Lung (tissue), 11 donors: ENCODE measurements at regions not wholly inside any gene's neighbourhood (a gene's known extent, or its start where the extent isn't known, plus 50 kb on each side); places are given as distances from the start of the nearest gene placed in this dataset.

Source experiments
- ATAC-seq: fragments of 200-7000 bp; cut with Tn5 transposase; one replicate; pipeline ENCODE4 v1.9.1; 2020; ENCODE audit warnings: moderate number of reproducible peaks; ENCODE audit not compliant: insufficient read depth, low FRiP score
- DNase-seq, 3 donors: peaks; one replicate each; pipeline ENCODE4 v3.0.0-alpha.2; 2013 to 2017
- H3K27ac ChIP-seq, 2 donors: one replicate each; pipeline ENCODE4 v1.5.1; 2013; ENCODE audit warnings: mild to moderate bottlenecking in 2 of 2, moderate library complexity in 2 of 2, control low read depth in 1 of 2, inconsistent platforms in 1 of 2, low read depth in 1 of 2, low read length in 1 of 2
- H3K27me3 ChIP-seq, 3 donors: one replicate each; pipeline ENCODE4 v1.5.1; 2013; ENCODE audit warnings: low read length in 2 of 3; ENCODE audit not compliant: control insufficient read depth in 3 of 3, insufficient read depth in 3 of 3
- H3K36me3 ChIP-seq, 4 donors: one replicate each; pipeline ENCODE4 v1.5.1; 2013; ENCODE audit warnings: low read length in 4 of 4, mild to moderate bottlenecking in 1 of 4, moderate library complexity in 1 of 4; ENCODE audit not compliant: control insufficient read depth in 4 of 4, insufficient read depth in 4 of 4
- H3K4me1 ChIP-seq, 5 donors: one replicate each; pipeline ENCODE4 v1.5.1; 2013; ENCODE audit warnings: low read length in 5 of 5, mild to moderate bottlenecking in 2 of 5, moderate library complexity in 1 of 5; ENCODE audit not compliant: control insufficient read depth in 5 of 5, insufficient read depth in 5 of 5
- H3K4me3 ChIP-seq: one replicate; pipeline ENCODE4 v1.5.1; 2013; ENCODE audit warnings: mild to moderate bottlenecking, control low read depth, moderate library complexity
- H3K9ac ChIP-seq, 2 donors: one replicate each; pipeline ENCODE4 v1.5.1; 2013; ENCODE audit warnings: low read length in 2 of 2, control low read depth in 1 of 2; ENCODE audit not compliant: insufficient read depth in 1 of 2
- H3K9me3 ChIP-seq, 4 donors: one replicate each; pipeline ENCODE4 v1.5.1; 2013; ENCODE audit warnings: low read length in 3 of 4, mild to moderate bottlenecking in 1 of 4, moderate library complexity in 1 of 4; ENCODE audit not compliant: control insufficient read depth in 4 of 4, insufficient read depth in 3 of 4
- CTCF ChIP-seq: IDR thresholded peaks from 2 replicates; pipeline ENCODE4 v1.5.1; 2012; ENCODE audit warnings: mild to moderate bottlenecking; ENCODE audit errors: control extremely low read depth, extremely low read depth
- WGBS, 2 donors: extraction: QIAGEN DNeasy Blood & Tissue Kit; methylation state at CpG; one replicate each; pipeline ENCODE4 v1.1.7; 2013; 5-methylcytosine and 5-hydroxymethylcytosine counted together
- donor health status: control.
- donor health status: control.
- donor health status: Bipolar disorder and iron deficiency.
- donor health status: healthy.
- donor health status: DM: yes; HTN: yes; CAD: no.

GRCh38 chr4:11602606-11603340 lies 174.1 kb upstream of the HS3ST1 start:
- Histone ChIP-seq H3K9ac (no peak overlapping the region), H3K9me3 (no peaks in the 10 kb centered on the region), H3K4me3 (no peak overlapping the region), H3K4me1 (peaks cover 0 to 9% (median 5%) of the 10 kb centered on the region in 5 donors), H3K36me3 (no peaks in the 10 kb centered on the region), H3K27me3 (no peaks in the 10 kb centered on the region), H3K27ac (no peak overlapping the region)
- 53 to 64% methylated on average over 7 of the region's 7 CpGs for WGBS, 2 donors
- no peak for ATAC-seq
- DNase-seq, result peak in 1 of 3 donors; percentile 65
- TF ChIP-seq CTCF, result no peak

- Histone ChIP-seq H3K36me3 (no peaks in the 10 kb centered on the region), H3K27ac (no peak overlapping the region), H3K27me3 (no peaks in the 10 kb centered on the region), H3K4me1 (peaks cover 0 to 7% (median 5%) of the 10 kb centered on the region in 5 donors), H3K9ac (no peak overlapping the region), H3K4me3 (no peak overlapping the region), H3K9me3 (no peaks in the 10 kb centered on the region)
- DNase-seq (no peak), ATAC-seq (no peak)
- WGBS, 2 donors, result 0 to 43% methylated on average over 1 of the region's 1 CpG
- TF ChIP-seq CTCF, result no peak
Observed at GRCh38 chr4:11599064-11599463, 170.4 kb upstream of the HS3ST1 start.

GRCh38 chr4:11598591-11598990 lies 169.9 kb upstream of the HS3ST1 start:
- H3K27me3 ChIP-seq, result no peaks in the 10 kb centered on the region
- no peak for TF ChIP-seq CTCF
- H3K9me3 ChIP-seq, result no peaks in the 10 kb centered on the region
- no peak overlapping the region for H3K9ac ChIP-seq
- H3K4me1 ChIP-seq, result peaks cover 0 to 6% (median 5%) of the 10 kb centered on the region in 5 donors
- H3K4me3 ChIP-seq, result no peak overlapping the region
- WGBS, 2 donors, result 73 to 95% methylated on average over 4 of the region's 4 CpGs
- DNase-seq (no peak), ATAC-seq (no peak)
- no peak overlapping the region for H3K27ac ChIP-seq
- H3K36me3 ChIP-seq, result no peaks in the 10 kb centered on the region

DNA sequence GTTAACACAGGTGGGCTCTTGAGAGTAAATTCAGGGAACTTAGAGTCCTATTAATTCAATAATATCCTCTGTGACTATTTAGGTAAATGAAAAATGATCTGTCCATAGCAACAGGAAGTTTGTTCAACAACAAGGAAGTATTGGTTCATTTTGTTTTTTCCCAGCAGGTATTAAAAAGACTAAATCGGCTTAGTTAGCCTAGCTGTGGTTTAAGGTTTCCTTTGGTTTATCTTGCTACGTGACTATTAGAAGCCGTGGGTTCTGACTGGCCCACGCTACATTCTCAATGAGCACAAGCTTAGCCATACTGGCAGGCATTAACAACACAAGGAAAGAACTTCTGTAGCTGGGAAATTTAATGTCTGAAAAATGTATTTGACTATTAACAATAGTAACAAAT lies 168.8 kb upstream of the HS3ST1 start:
- H3K27ac ChIP-seq, result no peak overlapping the region
- no peak overlapping the region for H3K9ac ChIP-seq
- 44 to 54% methylated on average over 4 of the region's 4 CpGs for WGBS, 2 donors
- H3K27me3 ChIP-seq, result no peaks in the 10 kb centered on the region
- no peaks in the 10 kb centered on the region for H3K9me3 ChIP-seq
- no peak overlapping the region for H3K4me3 ChIP-seq
- ATAC-seq (no peak), DNase-seq (no peak)
- no peaks in the 10 kb centered on the region for H3K36me3 ChIP-seq
- TF ChIP-seq CTCF, result no peak
- peaks cover 0 to 5% (median 0%) of the 10 kb centered on the region in 5 donors for H3K4me1 ChIP-seq
